HepG2 (cell line): ENCODE measurements at regions not wholly inside any gene's neighbourhood (a gene's known extent, or its start where the extent isn't known, plus 50 kb on each side); places are given as distances from the start of the nearest gene placed in this dataset.

Source experiments
- ATF6 ChIP-seq: sonication (generic); formaldehyde crosslinking; conservative IDR thresholded peaks from 2 replicates; pipeline ENCODE4 v1.4.0; 2020; ENCODE audit warnings: missing genetic modification reagents
- KLF13 ChIP-seq: sonication (generic); formaldehyde crosslinking; IDR thresholded peaks from 2 replicates; pipeline ENCODE4 v1.4.0; 2020; ENCODE audit warnings: mild to moderate bottlenecking, missing genetic modification reagents
- KLF9 ChIP-seq: IDR thresholded peaks from 2 replicates; pipeline ENCODE4 v1.6.1; 2016; ENCODE audit warnings: low read depth
- MAFG ChIP-seq: sonication (generic); formaldehyde crosslinking; IDR thresholded peaks from 2 replicates; pipeline ENCODE4 v1.5.1; 2020; ENCODE audit warnings: mild to moderate bottlenecking, missing genetic modification reagents
- NKX3-1 ChIP-seq: sonication (generic); formaldehyde crosslinking; IDR thresholded peaks from 2 replicates; pipeline ENCODE4 v1.5.0; 2020; ENCODE audit warnings: missing genetic modification reagents
- RFXAP ChIP-seq: sonication (generic); formaldehyde crosslinking; IDR thresholded peaks from 2 replicates; pipeline ENCODE4 v1.4.0; 2020; ENCODE audit warnings: missing genetic modification reagents, borderline replicate concordance
- RXRB ChIP-seq: IDR thresholded peaks from 2 replicates; pipeline ENCODE4 v1.6.1; 2016; ENCODE audit warnings: borderline replicate concordance, missing genetic modification reagents, missing compliant biosample characterization
- SMC3 ChIP-seq: IDR thresholded peaks from 2 replicates; pipeline ENCODE4 v1.6.1; 2011; ENCODE audit warnings: low read length, improper control_type of control experiment
- TSC22D2 ChIP-seq: sonication (generic); formaldehyde crosslinking; IDR thresholded peaks from 2 replicates; pipeline ENCODE4 v1.5.1; 2020; ENCODE audit warnings: missing genetic modification reagents, mild to moderate bottlenecking, borderline replicate concordance
- ZBTB7B ChIP-seq: sonication (generic); formaldehyde crosslinking; IDR thresholded peaks from 2 replicates; pipeline ENCODE4 v1.4.0; 2020; ENCODE audit warnings: missing genetic modification reagents
- ZNF12 ChIP-seq: sonication (generic); formaldehyde crosslinking; IDR thresholded peaks from 2 replicates; pipeline ENCODE4 v1.5.0; 2020; ENCODE audit warnings: missing genetic modification reagents
- ZNF543 ChIP-seq: sonication (generic); formaldehyde crosslinking; IDR thresholded peaks from 2 replicates; pipeline ENCODE4 v1.4.0; 2020; ENCODE audit warnings: mild to moderate bottlenecking, missing genetic modification reagents
- ZNF772 ChIP-seq: sonication (generic); formaldehyde crosslinking; IDR thresholded peaks from 2 replicates; pipeline ENCODE4 v1.5.0; 2020; ENCODE audit warnings: mild to moderate bottlenecking, missing genetic modification reagents
- TF ChIP-seq, protein P1 (sequence below): sonication (generic); formaldehyde crosslinking; conservative IDR thresholded peaks from 2 replicates; pipeline ENCODE4 v1.4.0; 2020; ENCODE audit warnings: missing genetic modification reagents
- TF ChIP-seq, protein P2 (sequence below): sonication (generic); formaldehyde crosslinking; IDR thresholded peaks from 2 replicates; pipeline ENCODE4 v1.5.1; 2020; ENCODE audit warnings: mild to moderate bottlenecking, missing genetic modification reagents, borderline replicate concordance
- TF ChIP-seq, protein P3 (sequence below): sonication (generic); formaldehyde crosslinking; IDR thresholded peaks from 2 replicates; pipeline ENCODE4 v1.4.0; 2020; ENCODE audit warnings: missing genetic modification reagents, borderline replicate concordance

DNA sequence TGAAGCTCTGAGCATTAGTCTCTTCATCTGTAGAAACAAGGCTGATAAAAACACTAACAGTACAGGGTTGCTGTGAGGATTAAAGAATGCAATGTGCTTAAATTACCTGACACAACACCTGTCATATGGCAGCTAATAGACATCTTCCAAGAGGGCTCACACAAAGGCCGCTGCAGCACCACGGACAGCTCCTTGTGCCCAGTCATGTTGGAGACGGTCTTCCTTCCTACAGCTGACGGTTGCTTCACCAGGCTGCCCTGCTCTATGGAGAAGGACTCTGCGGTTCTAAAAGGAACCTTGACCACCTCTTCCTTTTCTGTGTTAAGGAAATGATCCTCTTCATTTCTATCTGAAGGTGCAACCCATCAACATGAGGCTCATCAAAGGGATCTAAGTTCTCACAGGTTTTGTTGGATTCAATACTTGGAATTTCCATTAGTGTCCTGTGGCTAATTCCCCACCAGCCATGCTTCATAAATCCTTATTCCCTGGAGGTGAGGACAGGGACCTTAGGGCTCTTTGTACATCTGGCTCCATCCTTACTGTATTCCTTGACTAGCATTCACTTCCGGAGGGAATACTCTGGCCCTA lies 138.9 kb upstream of the CES5A start (continued):
- TF ChIP-seq KLF9 (CRISPR knock-in tag) (peak; percentile 62; the same call in 1 of the 2 replicates), ZNF543 (0 out of 2 replicates have a peak, but pooled peaks have one; percentile 54), RXRB (CRISPR knock-in tag) (peak; percentile 34; the same call in 1 of the 2 replicates), RFXAP (CRISPR knock-in tag) (0 out of 2 replicates have a peak, but pooled peaks have one; percentile 34), ATF6 (CRISPR knock-in tag) (0 out of 2 replicates have a peak, but pooled peaks have one; percentile 66), ZBTB7B (CRISPR knock-in tag) (no peak), ZNF772 (CRISPR knock-in tag) (peak; percentile 55; the same call in 1 of the 2 replicates), TSC22D2 (CRISPR knock-in tag) (peak; percentile 91; the same call in 1 of the 2 replicates), MAFG (CRISPR knock-in tag) (no peak), NKX3-1 (CRISPR knock-in tag) (peak; percentile 92), SMC3 (no peak), ZNF12 (peak; percentile 68; the same call in 1 of the 2 replicates), KLF13 (no peak)
- TF ChIP-seq, protein P1, sequence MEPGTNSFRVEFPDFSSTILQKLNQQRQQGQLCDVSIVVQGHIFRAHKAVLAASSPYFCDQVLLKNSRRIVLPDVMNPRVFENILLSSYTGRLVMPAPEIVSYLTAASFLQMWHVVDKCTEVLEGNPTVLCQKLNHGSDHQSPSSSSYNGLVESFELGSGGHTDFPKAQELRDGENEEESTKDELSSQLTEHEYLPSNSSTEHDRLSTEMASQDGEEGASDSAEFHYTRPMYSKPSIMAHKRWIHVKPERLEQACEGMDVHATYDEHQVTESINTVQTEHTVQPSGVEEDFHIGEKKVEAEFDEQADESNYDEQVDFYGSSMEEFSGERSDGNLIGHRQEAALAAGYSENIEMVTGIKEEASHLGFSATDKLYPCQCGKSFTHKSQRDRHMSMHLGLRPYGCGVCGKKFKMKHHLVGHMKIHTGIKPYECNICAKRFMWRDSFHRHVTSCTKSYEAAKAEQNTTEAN (CRISPR knock-in tag): peak; percentile 80; the same call in 1 of the 2 replicates
- TF ChIP-seq, protein P2, sequence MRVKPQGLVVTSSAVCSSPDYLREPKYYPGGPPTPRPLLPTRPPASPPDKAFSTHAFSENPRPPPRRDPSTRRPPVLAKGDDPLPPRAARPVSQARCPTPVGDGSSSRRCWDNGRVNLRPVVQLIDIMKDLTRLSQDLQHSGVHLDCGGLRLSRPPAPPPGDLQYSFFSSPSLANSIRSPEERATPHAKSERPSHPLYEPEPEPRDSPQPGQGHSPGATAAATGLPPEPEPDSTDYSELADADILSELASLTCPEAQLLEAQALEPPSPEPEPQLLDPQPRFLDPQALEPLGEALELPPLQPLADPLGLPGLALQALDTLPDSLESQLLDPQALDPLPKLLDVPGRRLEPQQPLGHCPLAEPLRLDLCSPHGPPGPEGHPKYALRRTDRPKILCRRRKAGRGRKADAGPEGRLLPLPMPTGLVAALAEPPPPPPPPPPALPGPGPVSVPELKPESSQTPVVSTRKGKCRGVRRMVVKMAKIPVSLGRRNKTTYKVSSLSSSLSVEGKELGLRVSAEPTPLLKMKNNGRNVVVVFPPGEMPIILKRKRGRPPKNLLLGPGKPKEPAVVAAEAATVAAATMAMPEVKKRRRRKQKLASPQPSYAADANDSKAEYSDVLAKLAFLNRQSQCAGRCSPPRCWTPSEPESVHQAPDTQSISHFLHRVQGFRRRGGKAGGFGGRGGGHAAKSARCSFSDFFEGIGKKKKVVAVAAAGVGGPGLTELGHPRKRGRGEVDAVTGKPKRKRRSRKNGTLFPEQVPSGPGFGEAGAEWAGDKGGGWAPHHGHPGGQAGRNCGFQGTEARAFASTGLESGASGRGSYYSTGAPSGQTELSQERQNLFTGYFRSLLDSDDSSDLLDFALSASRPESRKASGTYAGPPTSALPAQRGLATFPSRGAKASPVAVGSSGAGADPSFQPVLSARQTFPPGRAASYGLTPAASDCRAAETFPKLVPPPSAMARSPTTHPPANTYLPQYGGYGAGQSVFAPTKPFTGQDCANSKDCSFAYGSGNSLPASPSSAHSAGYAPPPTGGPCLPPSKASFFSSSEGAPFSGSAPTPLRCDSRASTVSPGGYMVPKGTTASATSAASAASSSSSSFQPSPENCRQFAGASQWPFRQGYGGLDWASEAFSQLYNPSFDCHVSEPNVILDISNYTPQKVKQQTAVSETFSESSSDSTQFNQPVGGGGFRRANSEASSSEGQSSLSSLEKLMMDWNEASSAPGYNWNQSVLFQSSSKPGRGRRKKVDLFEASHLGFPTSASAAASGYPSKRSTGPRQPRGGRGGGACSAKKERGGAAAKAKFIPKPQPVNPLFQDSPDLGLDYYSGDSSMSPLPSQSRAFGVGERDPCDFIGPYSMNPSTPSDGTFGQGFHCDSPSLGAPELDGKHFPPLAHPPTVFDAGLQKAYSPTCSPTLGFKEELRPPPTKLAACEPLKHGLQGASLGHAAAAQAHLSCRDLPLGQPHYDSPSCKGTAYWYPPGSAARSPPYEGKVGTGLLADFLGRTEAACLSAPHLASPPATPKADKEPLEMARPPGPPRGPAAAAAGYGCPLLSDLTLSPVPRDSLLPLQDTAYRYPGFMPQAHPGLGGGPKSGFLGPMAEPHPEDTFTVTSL (CRISPR knock-in tag): no peak
- TF ChIP-seq, protein P3, sequence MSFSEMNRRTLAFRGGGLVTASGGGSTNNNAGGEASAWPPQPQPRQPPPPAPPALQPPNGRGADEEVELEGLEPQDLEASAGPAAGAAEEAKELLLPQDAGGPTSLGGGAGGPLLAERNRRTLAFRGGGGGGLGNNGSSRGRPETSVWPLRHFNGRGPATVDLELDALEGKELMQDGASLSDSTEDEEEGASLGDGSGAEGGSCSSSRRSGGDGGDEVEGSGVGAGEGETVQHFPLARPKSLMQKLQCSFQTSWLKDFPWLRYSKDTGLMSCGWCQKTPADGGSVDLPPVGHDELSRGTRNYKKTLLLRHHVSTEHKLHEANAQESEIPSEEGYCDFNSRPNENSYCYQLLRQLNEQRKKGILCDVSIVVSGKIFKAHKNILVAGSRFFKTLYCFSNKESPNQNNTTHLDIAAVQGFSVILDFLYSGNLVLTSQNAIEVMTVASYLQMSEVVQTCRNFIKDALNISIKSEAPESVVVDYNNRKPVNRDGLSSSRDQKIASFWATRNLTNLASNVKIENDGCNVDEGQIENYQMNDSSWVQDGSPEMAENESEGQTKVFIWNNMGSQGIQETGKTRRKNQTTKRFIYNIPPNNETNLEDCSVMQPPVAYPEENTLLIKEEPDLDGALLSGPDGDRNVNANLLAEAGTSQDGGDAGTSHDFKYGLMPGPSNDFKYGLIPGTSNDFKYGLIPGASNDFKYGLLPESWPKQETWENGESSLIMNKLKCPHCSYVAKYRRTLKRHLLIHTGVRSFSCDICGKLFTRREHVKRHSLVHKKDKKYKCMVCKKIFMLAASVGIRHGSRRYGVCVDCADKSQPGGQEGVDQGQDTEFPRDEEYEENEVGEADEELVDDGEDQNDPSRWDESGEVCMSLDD: 0 out of 2 replicates have a peak, but pooled peaks have one; percentile 34
